K562 (cell line): ENCODE measurements at regions not wholly inside any gene's neighbourhood (a gene's known extent, or its start where the extent isn't known, plus 50 kb on each side); places are given as distances from the start of the nearest gene placed in this dataset.

Experiments
- ATAC-seq: fragments of 200-7000 bp; cut with Tn5 transposase; 3 replicates; pipeline ENCODE4 v1.9.1; 2020; ENCODE audit warnings: moderate library complexity
- BruUV-seq: library from RNA; stranded (reverse); fragments of 400-500 nt; replicated peaks from 2 replicates; lab custom pipeline; 2021; lab: Mats Ljungman, UMichigan
- CTCF ChIA-PET: fragments of 300-600 bp; formaldehyde crosslinking; extraction: SDS; loops from one replicate; lab custom pipeline; 2021; ENCODE audit warnings: low intra/inter-chr PET ratio; lab: Yijun Ruan, JAX
- POLR2A ChIA-PET: fragments of 300-600, 350-650 bp; sonication (Branson Sonifier 250); formaldehyde crosslinking; extraction: SDS; loops from one replicate; lab custom pipeline; 2021; ENCODE audit warnings: antibody characterized with exemption, inconsistent platforms; lab: Yijun Ruan, JAX
- DNase-seq, 4 experiments: peaks; one replicate each; pipeline versions ENCODE4 v3.0.0 to v3.0.0-alpha.2; 2011 to 2018; ENCODE audit warnings: low spot score in 3 of 4, mixed read lengths in 3 of 4; ENCODE audit errors: extremely low read depth in 1 of 4
- FAIRE-seq: peaks from 2 replicates; lab custom pipeline; 2011; peaks lifted over from hg19 to GRCh38; lab: Jason Lieb, UNC
- H2AFZ ChIP-seq: 2 replicates; pipeline ENCODE4 v1.6.0; 2011; ENCODE audit warnings: low read depth, low read length, control low read depth, inconsistent platforms
- H3K27ac ChIP-seq: fragments of 200-600 bp; 3 replicates; pipeline ENCODE4 v1.8.0; 2011; ENCODE audit warnings: low read depth, mild to moderate bottlenecking, control low read depth, inconsistent platforms, low read length, moderate library complexity, mixed read lengths; ENCODE audit errors: extremely low read depth
- H3K27me3 ChIP-seq, 2 experiments: fragments of 300-600 bp in 1 of 2; 2 replicates in 1 of 2; 3 replicates in 1 of 2; pipeline versions ENCODE4 v1.6.0 to v1.8.0; 2011; ENCODE audit warnings: inconsistent platforms in 2 of 2, low read length in 2 of 2, mild to moderate bottlenecking in 1 of 2, mixed read lengths in 1 of 2, moderate library complexity in 1 of 2; ENCODE audit not compliant: control insufficient read depth in 2 of 2, insufficient read depth in 2 of 2
- H3K36me3 ChIP-seq: fragments of 300-600 bp; 3 replicates; pipeline ENCODE4 v1.8.0; 2011; ENCODE audit warnings: mild to moderate bottlenecking, low read length, inconsistent platforms; ENCODE audit not compliant: control insufficient read depth, insufficient read depth
- H3K4me1 ChIP-seq, 2 experiments: fragments of 200-600 bp in 1 of 2; replicated peaks in 1 of 2; 2 replicates in 1 of 2; 3 replicates in 1 of 2; pipeline versions ENCODE4 v1.5.1 to v1.8.0; 2011; ENCODE audit warnings: inconsistent platforms in 2 of 2, low read length in 2 of 2, mild to moderate bottlenecking in 1 of 2, mixed read lengths in 1 of 2, moderate library complexity in 1 of 2; ENCODE audit not compliant: control insufficient read depth in 2 of 2, insufficient read depth in 2 of 2
- H3K4me2 ChIP-seq: 2 replicates; pipeline ENCODE4 v1.6.1; 2011; ENCODE audit warnings: low read length, control low read depth, inconsistent platforms, mixed read lengths; ENCODE audit not compliant: insufficient read depth
- H3K4me3 ChIP-seq: fragments of 200-600 bp; sonication (generic), shearing (Covaris generic); 2 replicates; pipeline ENCODE4 v1.5.1; 2016; ENCODE audit warnings: control low read depth, inconsistent platforms
- H3K79me2 ChIP-seq: fragments of 200-600 bp; 3 replicates; pipeline ENCODE4 v1.8.0; 2011; ENCODE audit warnings: low read length, inconsistent platforms; ENCODE audit not compliant: control insufficient read depth, insufficient read depth
- H3K9ac ChIP-seq, 2 experiments: 2 replicates each; pipeline versions ENCODE4 v1.6.0 to v1.6.1; 2011; ENCODE audit warnings: low read depth in 2 of 2, low read length in 2 of 2, control low read depth in 1 of 2, inconsistent platforms in 1 of 2, mild to moderate bottlenecking in 1 of 2, mixed read lengths in 1 of 2; ENCODE audit not compliant: insufficient read depth in 1 of 2
- H3K9me1 ChIP-seq: one replicate; pipeline ENCODE4 v1.6.0; 2011; ENCODE audit warnings: inconsistent platforms, mild to moderate bottlenecking, low read length, moderate library complexity; ENCODE audit not compliant: control insufficient read depth, insufficient read depth
- H3K9me3 ChIP-seq: replicated peaks from 2 replicates; pipeline ENCODE4 v1.5.1; 2011; ENCODE audit warnings: low read depth, low read length, inconsistent platforms; ENCODE audit not compliant: control insufficient read depth, insufficient read depth
- H4K20me1 ChIP-seq: replicated peaks from 2 replicates; pipeline ENCODE4 v1.6.1; 2011; ENCODE audit warnings: low read length, inconsistent platforms, mixed read lengths; ENCODE audit not compliant: control insufficient read depth, insufficient read depth
- AFF1 ChIP-seq, 2 experiments: fragments of 450-650 bp; IDR thresholded peaks; 2 replicates each; pipeline ENCODE4 v1.6.1; 2018; ENCODE audit warnings: mild to moderate bottlenecking in 2 of 2, low read depth in 1 of 2; ENCODE audit not compliant: partially characterized antibody in 2 of 2
- ASH1L ChIP-seq: fragments of 450-650 bp; IDR thresholded peaks from 2 replicates; pipeline ENCODE4 v1.6.1; 2018; ENCODE audit warnings: borderline replicate concordance, mild to moderate bottlenecking, low read depth; ENCODE audit not compliant: partially characterized antibody
- DPF2 ChIP-seq: fragments of 450-650 bp; IDR thresholded peaks from 2 replicates; pipeline ENCODE4 v1.6.1; 2016
- E2F3 ChIP-seq: fragments of 250-450 bp; sonication (Bioruptor Pico); IDR thresholded peaks from 2 replicates; pipeline ENCODE4 v1.4.0; 2020; ENCODE audit warnings: mild to moderate bottlenecking
- GABPB1 ChIP-seq: sonication (generic); formaldehyde crosslinking; IDR thresholded peaks from 2 replicates; pipeline ENCODE4 v1.8.0; 2022; ENCODE audit warnings: mild to moderate bottlenecking, missing genetic modification reagents
- KDM4B ChIP-seq, 2 experiments: fragments of 450-650 bp in 1 of 2; sonication (generic) in 1 of 2; IDR thresholded peaks; 2 replicates each; pipeline ENCODE4 v1.6.1; 2016 to 2017; ENCODE audit warnings: borderline replicate concordance in 2 of 2, antibody characterized with exemption in 1 of 2, low read depth in 1 of 2, mild to moderate bottlenecking in 1 of 2
- KDM5B ChIP-seq: fragments of 200-600 bp; sonication (generic); IDR thresholded peaks from 2 replicates; pipeline ENCODE4 v1.6.1; 2012; ENCODE audit warnings: low read depth, mild to moderate bottlenecking, moderate library complexity, low read length, control low read depth, inconsistent platforms; ENCODE audit not compliant: insufficient replicate concordance
- MTA3 ChIP-seq: fragments of 450-650 bp; formaldehyde crosslinking; IDR thresholded peaks from 2 replicates; pipeline ENCODE4 v1.6.1; 2017; ENCODE audit warnings: mild to moderate bottlenecking, borderline replicate concordance
- NCOA2 ChIP-seq, 2 experiments: fragments of 450-650 bp; IDR thresholded peaks; 2 replicates each; pipeline ENCODE4 v1.6.1; 2018; ENCODE audit warnings: mild to moderate bottlenecking in 2 of 2, moderate library complexity in 1 of 2; ENCODE audit not compliant: partially characterized antibody in 2 of 2
- NFYB ChIP-seq: IDR thresholded peaks from 2 replicates; pipeline ENCODE4 v1.6.1; 2011; ENCODE audit warnings: mild to moderate bottlenecking, moderate library complexity; ENCODE audit not compliant: insufficient read length; ENCODE audit errors: extremely low read depth
- PRPF4 ChIP-seq: fragments of 200-400 bp; formaldehyde crosslinking; IDR thresholded peaks from one replicate; pipeline ENCODE4 v1.6.1; 2017; ENCODE audit warnings: low read length, low read depth, mild to moderate bottlenecking; ENCODE audit not compliant: insufficient read depth, poor library complexity, severe bottlenecking
- SMAD4 ChIP-seq: fragments of 250-450 bp; sonication (Bioruptor Pico); conservative IDR thresholded peaks from 2 replicates; pipeline ENCODE4 v1.8.0; 2021; ENCODE audit warnings: inconsistent platforms, mild to moderate bottlenecking, moderate library complexity
- SNAPC5 ChIP-seq: fragments of 250-450 bp; sonication (Bioruptor Pico); IDR thresholded peaks from 2 replicates; pipeline ENCODE4 v1.8.0; 2021; ENCODE audit warnings: moderate library complexity, mild to moderate bottlenecking, inconsistent platforms
- ZNF133 ChIP-seq: fragments of 250-450 bp; sonication (Bioruptor Pico); IDR thresholded peaks from 2 replicates; pipeline ENCODE4 v1.4.0; 2020; ENCODE audit warnings: mild to moderate bottlenecking
- ZNF239 ChIP-seq: fragments of 250-450 bp; sonication (Bioruptor Pico); IDR thresholded peaks from 2 replicates; pipeline ENCODE4 v1.4.0; 2020; ENCODE audit warnings: mild to moderate bottlenecking
- WGBS: fragments of 100-300 bp; shearing (Covaris generic); methylation state at CpG from one replicate; pipeline ENCODE4 v1.1.6; 2016; ENCODE audit warnings: low coverage, mixed read lengths; ENCODE audit not compliant: insufficient coverage; ENCODE audit errors: missing lambda C conversion rate; 5-methylcytosine and 5-hydroxymethylcytosine counted together
- in situ Hi-C: fragments of 300-500 bp; cut with MboI; formaldehyde crosslinking; loops from 4 replicates; pipeline ENCODE4 v1.15.0; 2018; ENCODE audit warnings: inconsistent platforms, mixed read lengths
- intact Hi-C: fragments of 100-400 bp; cut with micrococcal nuclease; formaldehyde crosslinking; loops from 2 replicates; pipeline ENCODE4 v1.14.2; 2022

GRCh38 chr2:235325151-235325550 is 168.7 kb upstream of the AGAP1 start:
- FAIRE-seq (no peak), ATAC-seq (no peak), DNase-seq (no peak)
- Histone ChIP-seq H3K4me3 (no peak overlapping the region), H2AFZ (no peak overlapping the region), H3K79me2 (no peaks in the 10 kb centered on the region), H3K9me1 (no peaks in the 10 kb centered on the region), H3K4me1 (peaks cover 0 to 3% of the 10 kb centered on the region in 2 experiments; a peak in 3 of 5 replicates), H3K27me3 (peaks cover 9 to 41% of the 10 kb centered on the region in 2 experiments; a peak in 4 of 5 replicates), H3K27ac (no peak overlapping the region), H3K36me3 (no peaks in the 10 kb centered on the region), H4K20me1 (no peaks in the 10 kb centered on the region), H3K4me2 (no peak overlapping the region), H3K9me3 (no peaks in the 10 kb centered on the region), H3K9ac (no peak overlapping the region)
- in situ Hi-C loops (no loop called here), intact Hi-C loops (no loop called here)
- no peak for TF ChIP-seq NCOA2 (IDR thresholded peaks at IDR 0.05; ENCODE audit: partially characterized antibody in 2 of 2)
- no peak for TF ChIP-seq E2F3 (CRISPR knock-in tag)
- TF ChIP-seq DPF2: no peak
- no peak for TF ChIP-seq ZNF239
- no peak for TF ChIP-seq NFYB
- no peak for TF ChIP-seq AFF1 (IDR thresholded peaks at IDR 0.05; ENCODE audit: low read depth in 1 of 2, partially characterized antibody in 2 of 2)
- TF ChIP-seq SMAD4 (CRISPR knock-in tag): no peak
- no peak for TF ChIP-seq SNAPC5 (CRISPR knock-in tag)
- no peak for TF ChIP-seq KDM4B (IDR thresholded peaks at IDR 0.05; ENCODE audit: borderline replicate concordance in 2 of 2, low read depth in 1 of 2)
- TF ChIP-seq GABPB1 (CRISPR knock-in tag): no peak
- no peak for TF ChIP-seq PRPF4
- TF ChIP-seq ASH1L: no peak
- no peak for TF ChIP-seq MTA3
- no peak for TF ChIP-seq KDM5B
- TF ChIP-seq ZNF133 (CRISPR knock-in tag): no peak
- no TSS peak for BruUV-seq
- ChIA-PET CTCF (no interaction called here), POLR2A (no interaction called here)
- WGBS: 7% methylated on average over 3 of the region's 6 CpGs
